Stimulated activated CD8-positive, alpha-beta memory T cell treated with anti-CD3 and anti-CD28 coated beads, Interleukin-2, amount 100 ng/mL, for 1 hour (primary cell): ENCODE measurements at regions not wholly inside any gene's neighbourhood (a gene's known extent, or its start where the extent isn't known, plus 50 kb on each side); places are given as distances from the start of the nearest gene placed in this dataset.

Experiments used
- DNase-seq, 2 donors: peaks; one replicate each; pipeline ENCODE4 v3.0.0-alpha.2; 2020; ENCODE audit warnings: low read depth in 2 of 2

DNA sequence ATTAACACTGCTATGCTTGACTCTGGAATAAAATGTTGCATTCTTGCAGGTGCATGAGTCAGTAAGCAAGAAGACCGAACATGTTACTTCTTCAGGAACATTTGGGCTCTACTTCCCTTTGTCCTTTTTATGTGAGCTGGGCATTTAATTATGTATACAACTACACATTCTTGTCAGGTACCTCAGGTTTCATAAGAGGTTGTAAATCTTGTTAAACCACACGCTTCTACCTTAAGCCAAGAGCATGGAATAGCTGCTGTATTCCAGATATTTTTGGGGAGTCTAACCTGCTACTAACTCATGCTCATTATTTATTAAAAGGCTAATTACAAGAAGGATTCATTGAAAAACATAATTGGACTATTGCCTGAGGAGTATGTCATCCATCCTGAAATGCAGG is 414.2 kb upstream of the KLF6 start:
- no peak for DNase-seq

DNA sequence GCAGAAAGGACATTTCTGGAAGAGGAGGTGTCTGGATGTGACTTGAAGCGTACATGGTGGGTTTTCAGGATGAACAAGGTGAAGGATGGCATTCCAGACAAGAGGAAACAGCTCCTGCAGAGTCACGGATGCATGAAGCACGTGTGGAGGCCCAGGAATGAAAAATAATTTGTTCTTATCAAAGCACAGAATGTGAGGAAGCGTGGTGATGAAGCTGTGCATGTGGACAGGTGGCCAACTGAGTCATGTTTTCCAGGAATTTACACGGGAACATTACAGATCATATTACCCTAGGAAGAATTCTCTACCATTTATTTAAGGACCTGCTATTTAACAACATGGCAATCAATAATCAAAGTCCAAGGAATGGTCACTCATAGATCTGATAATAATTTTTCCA is 413.2 kb upstream of the KLF6 start:
- DNase-seq = no peak

DNA sequence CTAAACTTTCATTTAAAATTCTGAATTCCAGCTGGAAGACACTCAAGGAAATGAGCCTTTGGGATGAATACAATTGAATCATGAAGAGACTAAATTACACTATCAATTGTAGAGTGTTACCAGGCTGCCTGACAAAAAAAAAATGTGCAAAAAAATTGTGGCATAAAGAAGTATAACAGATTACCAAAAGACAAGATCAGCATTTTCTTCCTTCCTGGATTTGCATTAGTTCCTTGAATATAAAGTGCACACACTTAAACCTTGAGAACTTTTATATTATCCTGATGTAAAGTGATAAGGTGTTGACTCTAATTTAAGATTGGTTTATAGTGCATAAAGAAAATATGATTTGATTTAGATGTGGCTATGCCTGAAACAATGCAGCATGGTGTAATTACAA is 412.7 kb upstream of the KLF6 start:
- no peak for DNase-seq

DNA sequence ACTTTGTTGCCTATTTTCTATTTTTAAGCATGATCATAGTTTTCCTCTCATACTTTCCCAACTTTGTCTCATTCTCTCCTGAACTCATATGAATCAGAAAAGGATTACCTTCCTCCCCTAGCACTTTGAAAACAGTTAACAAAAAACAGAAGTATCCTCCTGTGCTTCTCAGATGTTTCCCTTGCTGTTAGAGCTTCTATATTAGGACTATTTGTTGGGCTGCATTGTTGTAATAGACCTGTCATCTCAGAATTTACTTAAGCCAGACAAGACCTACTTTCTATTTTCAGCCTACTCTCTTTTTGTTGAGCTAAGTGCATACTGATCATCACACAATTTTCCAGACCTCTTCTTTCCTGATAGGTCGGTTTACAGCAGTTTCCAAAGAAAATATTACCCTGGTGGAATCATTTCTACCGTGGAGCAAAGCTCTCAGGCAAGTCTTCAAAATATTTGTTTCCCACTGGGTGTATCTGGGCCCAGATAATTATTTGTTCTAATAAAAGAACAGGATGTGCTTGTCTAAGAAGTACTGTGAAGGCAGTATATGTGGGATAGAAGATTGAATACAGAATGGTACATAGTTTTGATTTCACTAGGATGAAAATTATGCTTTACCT is 411.9 kb upstream of the KLF6 start:
- DNase-seq = no peak

DNA sequence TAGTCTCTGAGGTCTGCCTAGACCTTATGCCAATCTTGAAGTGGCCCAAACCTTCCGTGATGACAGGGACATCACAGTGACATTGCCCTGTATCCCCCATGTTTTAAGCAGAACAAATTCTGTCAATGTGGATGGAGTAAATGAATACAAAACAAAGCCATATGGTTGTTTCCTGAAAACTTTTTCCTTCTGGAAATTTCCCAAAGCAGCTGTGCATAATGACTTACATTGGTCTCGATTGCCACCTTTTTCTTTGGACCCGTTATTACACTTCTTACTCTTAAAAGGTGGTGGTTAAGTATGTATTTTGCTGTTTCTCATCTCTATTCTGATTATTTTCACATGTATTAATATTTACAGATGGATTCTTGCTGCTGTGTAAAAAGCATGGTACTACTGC is 411.2 kb upstream of the KLF6 start:
- DNase-seq = no peak

DNA sequence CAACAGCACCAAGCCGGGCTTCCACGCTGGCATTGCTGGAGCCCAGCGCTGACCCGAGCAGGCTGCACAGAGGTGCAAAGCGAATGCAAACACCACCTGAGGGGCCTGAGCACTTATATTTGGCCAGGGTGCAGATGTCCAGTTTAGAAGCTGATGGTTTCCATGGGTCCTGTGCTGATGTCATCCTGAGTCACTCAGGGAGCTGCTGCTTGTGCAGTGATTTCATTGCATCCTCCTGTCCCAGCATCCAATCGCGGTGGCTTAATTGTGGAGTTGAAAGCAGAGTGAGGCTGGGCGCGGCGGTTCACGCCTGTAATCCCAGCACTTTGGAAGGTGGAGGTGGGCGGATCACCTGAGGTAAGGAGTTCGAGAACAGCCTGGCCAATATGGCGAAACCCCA is 410.2 kb upstream of the KLF6 start:
- DNase-seq = no peak

DNA sequence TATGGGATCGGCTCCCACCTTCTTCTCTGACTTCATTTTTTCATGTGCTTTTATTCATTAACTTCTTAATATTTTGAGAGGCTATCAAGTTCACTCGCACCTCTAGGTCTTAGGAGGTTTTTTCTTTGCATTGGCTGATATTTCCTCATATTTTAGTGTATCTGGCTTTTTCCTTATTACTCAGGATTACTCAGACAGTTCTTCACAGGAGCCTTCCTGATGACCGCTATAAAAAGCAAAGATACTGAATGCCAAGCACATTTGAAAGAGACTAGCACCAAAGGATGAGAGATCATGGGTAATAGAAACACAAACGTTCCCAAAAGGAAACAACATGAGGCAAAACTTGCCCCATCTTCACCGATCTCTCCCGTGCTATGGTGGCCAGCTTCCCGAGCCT is 409.2 kb upstream of the KLF6 start:
- DNase-seq = no peak

DNA sequence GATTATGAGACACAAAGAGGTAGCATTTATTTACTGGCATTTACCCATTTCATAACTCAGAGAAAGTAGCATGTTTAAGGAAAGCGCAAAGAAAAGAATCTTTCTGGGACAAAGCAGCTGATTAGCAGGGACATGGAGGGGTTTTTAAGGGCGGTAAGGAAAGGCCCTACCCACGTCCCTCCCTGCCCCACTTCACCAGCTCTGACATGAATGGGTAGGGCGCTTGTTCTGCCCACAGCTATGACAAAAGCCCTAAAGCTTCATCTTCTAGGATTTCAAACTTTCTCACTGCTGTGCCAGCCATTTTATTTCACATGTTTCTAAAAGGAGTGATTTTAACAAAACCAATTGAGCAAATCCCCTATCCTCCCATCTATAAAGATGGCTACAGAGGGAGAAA is 406.9 kb upstream of the KLF6 start:
- no peak for DNase-seq

DNA sequence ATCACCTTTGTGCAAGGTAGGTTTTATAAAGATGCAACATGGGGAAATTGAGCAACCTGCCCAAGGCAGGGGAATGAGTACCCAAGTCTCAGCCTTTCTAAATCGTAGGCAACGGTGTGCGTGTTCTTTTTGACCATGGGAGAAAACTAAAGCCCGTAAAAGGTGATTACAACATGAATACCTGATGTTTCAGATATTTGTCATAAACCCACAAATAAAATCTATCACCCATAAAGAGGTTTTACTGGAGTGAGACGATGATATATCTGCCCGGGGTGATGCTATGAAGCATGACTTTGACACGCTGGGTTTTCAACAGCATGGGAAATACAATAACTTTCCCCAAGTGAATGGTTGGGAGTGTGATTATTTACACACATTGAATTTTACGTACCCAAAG is 406.3 kb upstream of the KLF6 start:
- no peak for DNase-seq

DNA sequence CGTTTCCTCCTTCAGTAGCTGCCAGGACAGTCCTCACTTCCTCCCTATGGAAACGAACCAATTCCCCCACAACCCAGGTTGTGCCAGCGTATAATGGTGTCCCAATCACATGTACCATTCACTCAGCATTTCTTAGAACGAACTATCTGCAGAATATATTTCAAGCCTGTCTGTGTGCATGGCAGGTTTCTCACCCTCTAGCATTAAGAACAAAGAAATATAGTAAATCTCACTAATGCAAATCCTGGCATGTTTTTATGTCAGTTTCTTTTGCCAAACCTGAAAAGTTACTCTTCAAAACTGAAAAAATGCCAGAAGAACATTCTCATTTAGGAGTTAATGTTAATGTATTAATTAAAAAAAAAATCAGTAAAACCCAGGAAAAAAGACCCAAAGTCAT is 405.9 kb upstream of the KLF6 start:
- DNase-seq = no peak

DNA sequence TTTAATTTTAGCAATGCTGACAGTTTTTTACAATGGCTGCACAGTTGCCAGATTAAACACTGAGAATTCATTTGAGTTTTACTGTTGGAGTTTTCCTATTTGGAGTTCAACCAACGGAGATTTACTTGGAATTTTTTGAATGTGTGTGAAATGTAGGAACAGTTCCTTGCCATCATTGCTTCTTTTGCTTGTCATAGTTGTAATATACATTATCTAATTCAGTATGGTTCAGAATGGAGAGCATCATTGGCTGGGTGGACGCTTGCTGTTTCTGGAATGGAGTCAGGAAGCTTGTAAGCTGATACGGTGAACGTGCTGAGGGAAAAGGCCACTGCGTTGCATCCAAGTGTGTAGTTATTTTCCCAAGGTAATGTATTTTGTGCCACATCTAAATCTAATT is 404.3 kb upstream of the KLF6 start:
- DNase-seq = no peak

DNA sequence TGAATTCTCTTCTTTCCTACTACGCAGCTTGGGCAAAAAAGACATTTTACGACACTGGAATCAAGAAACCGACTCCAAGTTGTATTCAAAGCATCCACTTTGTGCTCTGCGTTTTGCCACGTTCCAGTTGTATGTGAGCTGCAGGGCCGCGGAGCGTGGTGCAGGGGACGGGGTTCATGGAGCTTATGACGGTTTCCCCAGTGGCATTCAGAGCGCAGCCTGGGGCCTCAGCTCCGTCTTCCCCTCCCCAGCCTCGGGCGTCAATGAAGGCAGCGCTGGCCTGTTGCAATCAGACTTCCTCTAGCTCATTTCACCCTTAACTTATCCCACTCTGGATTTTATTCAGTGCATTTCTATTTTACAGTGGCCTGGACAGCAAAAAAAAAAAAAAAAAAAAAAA is 403.4 kb upstream of the KLF6 start:
- DNase-seq = no peak

DNA sequence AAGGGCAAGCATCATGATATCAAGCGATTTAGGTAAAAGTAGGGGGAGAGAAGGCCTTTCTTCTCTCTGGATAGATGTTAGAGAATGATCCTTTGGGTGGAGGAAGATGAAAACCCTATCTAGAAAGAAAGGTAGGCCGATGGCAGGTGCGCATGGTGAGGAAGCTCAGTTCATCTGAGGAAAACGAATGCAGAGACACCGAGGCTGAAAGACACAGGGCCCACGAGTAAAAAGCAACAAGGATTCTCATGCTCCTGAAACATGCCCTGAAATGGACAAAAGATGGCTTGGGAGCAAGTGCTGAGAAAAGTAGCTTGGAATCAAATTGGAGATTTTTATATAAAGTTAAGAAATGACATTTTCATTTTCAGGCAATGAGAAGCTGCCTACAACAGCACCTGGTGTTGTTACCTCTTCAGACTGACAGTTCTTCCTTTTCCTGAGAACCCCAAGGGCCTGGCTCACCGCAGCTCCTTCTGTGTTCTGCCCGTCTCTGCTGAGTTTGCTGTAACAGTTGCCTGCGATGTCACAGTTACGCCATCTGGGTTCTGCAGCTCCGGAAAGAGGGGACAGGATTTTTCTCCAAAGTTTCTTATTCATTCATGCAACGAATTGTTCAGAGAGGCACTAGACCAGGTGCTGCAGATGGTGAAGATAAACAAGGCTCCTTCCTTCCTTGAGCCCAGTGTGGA is 402.0 kb upstream of the KLF6 start:
- DNase-seq = no peak

DNA sequence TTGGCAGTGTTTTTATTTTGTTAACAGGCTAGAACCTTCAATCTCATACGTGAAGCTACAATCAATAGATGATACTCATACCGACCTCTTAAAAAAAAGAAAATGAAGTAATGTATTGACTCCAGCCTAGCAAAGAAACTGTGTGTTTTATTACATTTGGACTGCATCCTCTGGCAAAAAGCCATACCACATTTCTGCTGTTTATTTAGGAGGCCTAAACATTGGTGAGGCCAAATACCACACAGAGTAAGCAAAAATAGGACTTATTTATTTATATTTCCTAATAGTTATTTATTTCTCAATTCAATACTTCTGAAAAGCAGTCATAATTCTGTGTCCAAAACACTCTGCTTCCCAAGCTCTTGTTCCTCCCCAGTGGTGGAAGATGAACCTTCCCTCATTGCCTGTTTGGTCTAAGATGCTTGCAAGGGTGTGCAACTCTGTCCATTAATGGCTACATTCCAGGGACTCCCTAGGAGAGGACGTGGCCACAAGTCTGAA is 398.8 kb upstream of the KLF6 start:
- no peak for DNase-seq

DNA sequence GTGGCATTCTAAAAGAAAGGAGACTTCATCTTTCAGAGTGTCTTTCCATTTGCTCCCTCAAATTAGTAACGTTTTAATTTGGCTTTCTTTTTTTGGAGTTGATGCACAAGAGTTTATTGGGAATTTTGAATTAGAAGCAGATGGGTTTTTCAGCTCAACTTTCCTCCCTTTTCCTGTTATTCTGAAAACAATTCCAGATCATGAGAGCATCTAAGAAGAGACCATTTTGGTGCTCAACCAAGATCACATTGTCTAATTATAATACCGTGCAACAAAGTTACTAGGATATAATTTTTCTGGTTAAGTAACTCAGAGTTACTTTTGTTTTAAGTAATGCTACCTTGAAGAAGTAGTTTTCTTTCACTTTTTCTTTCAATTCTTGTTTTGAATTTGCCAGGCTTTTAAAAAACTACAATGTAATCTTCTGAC is 396.6 kb upstream of the KLF6 start:
- DNase-seq = no peak

DNA sequence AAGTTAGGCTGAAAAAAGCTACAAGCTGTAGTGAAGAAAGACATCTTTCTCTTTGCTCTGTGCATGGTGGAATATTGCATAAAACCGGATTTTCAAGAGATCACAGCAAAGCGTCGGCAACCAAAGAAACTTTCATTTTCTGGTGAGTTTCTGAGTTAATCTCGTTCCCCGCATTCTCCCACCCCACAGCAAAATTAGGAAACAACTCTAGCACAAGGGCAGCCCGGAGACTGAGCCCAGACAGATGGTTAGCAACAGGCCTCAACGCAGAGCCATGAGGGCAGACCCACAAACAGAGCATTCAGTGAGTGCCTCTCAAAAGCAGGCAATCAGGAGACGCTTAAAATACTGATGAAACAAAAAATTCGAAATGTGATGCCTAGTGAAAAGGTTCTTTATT is 396.1 kb upstream of the KLF6 start:
- no peak for DNase-seq

DNA sequence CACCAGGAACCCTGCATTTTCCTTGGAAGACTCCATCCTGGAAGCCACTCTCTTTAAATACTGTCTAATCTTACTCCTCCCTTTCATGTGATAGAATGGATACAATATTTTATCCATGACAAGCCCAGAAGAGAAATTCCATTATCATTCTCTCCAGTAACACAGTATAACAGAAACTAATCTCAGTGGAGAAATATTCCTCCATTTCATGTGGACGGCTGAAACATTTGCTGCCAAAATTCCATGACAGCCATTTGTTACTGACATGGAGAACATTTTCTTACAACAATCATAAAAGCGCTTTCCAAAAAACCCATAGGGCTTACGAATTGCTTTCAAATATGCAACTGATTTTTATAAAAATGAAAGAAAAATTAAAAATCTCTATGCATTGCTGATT is 392.8 kb upstream of the KLF6 start:
- DNase-seq = no peak

DNA sequence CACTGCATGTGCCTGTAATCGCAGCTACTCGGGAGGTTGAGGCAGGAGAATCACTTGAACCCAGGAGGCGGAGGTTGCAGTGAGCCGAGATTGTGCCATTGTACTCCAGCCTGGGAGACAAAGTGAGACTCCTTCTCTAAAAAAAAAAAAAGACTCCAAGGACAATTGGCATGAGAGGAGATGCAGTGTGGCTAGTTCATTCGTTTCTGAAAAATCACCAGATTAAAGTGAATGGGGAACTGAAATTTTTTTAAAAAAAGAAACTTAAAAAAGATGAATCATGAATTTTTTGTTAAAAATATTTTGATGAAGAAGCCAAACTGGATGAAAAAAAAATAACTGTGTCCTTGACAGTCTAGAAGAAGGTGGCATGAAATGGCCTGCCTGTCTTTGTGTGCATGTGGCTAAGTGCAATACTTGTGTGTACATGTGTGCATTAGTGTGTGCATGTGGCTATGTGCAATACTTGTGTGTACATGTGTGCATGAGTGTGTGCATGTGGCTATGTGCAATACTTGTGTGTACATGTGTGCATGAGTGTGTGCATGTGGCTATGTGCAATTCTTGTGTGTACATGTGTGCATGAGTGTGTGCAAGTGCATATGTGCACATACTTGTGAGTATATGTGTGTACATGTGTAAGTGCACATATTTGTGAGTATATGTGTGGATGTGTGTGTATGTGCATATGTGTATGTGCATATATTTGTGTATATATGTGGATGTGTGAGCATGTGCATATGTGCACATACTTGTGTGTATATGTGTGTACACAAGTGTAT is 391.7 kb upstream of the KLF6 start:
- DNase-seq = no peak

DNA sequence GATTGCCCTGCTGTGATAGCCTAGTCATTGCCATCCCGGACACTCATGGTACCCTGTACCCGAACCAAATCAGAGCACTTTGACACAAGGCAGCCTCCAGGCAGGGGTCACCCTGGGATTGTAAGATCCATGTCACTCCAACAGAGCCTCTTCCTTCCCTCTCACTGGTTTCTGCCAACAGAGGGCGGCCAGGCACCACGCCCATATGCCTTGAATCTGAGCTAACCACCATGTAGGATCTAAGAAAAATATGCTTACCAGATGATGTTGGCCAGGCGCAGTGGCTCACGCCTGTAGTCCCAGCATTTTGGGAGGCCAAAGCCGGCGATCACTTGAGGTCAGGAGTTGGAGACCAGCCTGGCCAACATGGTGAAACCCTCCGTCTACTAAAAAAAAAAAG is 389.2 kb upstream of the KLF6 start:
- no peak for DNase-seq

DNA sequence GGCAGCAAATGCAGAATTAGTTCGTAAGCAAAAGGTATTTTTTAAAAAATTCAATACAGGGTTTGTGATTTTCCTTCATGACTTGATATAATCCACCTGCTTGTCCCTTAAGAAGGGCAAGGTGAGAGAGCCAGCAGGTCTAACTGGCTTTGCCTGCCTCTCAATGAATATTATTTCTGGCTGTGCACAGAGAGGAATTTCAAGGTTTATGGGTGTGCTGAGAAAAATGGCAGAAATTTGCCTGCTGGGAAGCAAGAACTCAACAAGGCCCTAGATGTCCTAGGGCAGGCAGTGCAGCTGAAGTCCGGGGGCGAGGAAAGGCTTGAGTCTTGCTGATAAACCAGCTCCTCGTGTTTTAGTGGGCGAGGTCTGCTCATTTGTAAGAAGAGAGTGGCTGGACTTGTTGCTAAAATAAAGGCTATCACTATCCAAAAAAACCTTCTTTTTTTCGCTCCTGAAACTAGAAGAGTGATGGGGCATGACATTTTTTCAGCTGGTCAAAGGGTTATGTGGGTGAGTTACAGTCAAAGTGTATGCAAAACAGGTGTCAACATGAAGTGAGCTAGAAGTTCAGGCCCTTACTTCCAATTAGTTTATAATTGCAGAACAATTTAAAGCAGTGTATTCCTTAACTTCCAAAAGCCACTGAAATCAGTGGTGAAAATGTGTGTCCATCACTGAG is 385.8 kb upstream of the KLF6 start:
- DNase-seq = no peak

DNA sequence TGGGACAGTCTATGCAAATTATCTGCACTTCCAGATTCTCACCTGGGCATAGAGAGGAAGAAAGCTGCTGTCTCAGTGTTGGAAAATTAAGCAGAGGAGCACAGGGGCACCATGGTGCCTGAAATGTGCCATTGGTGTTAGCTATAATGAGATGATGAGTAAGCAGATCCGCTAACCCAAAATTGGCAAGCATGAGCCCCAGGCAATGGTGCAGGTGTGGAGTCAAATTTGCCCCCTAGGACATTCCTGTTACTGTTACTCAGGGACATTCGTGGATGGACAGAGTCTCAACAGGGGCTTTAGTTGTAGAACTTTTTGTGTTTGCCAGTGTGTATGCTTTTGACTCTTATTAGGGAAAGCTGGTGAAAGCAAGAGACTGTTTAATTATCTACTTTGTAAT is 385.2 kb upstream of the KLF6 start:
- DNase-seq = no peak

DNA sequence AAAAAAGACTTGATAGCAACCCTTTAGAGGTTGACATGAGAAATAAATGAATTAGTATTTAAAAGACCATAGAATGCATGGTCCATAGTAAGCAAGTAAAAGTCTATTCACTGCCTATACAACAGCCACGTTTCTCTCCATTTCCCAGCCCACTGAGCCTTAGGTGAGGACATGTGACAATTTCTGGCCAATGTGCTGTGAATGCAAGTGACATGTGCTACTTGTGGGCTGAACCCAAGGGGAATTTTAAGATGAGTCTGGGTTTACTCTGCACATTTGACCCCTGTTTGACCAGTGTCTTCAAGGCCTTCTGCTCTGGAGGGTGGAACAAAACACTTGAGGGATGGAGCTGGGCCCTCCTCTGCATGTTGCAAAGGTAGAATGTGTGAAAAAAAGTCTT is 384.4 kb upstream of the KLF6 start:
- DNase-seq = no peak

DNA sequence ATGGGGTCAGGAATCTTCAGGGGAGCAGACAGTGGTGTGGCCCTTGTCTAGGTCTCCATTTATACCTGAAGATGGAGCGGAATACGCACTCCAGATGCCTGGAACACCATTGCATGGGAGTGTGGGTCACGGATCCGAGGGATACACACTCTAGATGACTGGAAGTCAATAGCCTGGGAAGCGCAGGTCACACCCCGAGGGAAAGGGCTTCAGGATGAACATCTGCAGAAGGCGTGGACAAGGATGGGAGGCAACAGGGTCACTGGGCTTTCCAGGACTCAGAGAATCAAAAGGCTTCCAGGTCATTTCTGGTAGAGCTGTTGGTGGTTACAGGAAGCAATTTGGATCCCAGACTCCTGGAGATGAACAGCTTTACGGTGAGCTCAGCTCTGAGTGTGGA is 382.2 kb upstream of the KLF6 start:
- DNase-seq = no peak
